ENCODE measurements at regions not wholly inside any gene's neighbourhood (a gene's known extent, or its start where the extent isn't known, plus 50 kb on each side); places are given as distances from the start of the nearest gene placed in this dataset.

DNA sequence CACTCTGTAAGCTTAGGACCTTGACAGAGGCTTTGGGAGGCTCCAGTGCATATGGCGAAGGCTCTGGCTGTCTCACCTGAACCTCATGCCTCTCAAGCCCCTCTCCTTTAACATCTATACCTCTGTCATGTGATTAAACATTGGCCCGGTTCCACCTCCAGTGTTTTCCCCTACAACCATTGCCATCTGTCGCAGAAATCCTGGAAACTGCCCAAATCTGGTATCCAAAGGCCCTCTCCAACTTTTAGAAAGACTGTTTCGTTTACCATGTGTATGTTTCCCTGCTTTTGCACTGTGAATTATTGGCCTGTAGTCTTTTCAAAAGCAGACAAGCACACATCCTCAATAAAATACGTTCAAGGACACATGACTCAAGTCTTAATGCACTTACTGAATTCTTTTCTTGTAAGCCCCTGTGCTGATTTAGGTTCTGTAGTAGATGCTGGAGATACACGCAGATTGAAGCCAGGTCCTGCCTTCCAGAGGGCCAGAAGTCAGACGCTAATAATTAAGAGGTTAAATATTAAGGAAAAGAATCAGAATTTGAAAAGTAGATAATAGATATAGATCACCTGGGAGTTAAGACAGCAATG lies 386.4 kb upstream of the SLC14A2 start:
- H3K36me3 ChIP-seq (replicated peaks; ENCODE audit: control insufficient read depth, insufficient read depth, low read length): no peaks in the 10 kb centered on the region
- DNase-seq: no peak

DNA sequence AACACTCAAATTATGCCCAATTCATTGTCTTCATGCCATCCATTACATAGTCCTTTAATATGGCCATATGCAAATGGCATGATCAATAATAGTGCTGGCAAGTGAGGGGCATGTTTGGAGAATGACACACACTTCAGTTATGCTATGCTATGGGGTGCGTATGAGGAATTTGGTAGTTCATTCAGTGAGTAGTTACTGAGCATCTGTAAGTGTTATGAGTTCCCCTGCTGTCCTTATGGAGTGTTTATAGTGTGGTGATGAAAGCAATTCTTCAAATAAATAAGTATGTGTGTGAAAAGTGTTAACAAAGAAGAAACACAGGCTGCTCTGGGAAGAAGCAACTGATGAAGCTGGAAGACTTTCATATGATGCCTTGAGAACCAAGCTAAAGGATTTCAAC lies 383.7 kb upstream of the SLC14A2 start:
- H3K4me3 ChIP-seq (ENCODE audit: insufficient read depth, low read depth, low read length): no peak overlapping the region
- H3K36me3 ChIP-seq (replicated peaks; ENCODE audit: control insufficient read depth, insufficient read depth, low read length): no peaks in the 10 kb centered on the region
- DNase-seq: no peak
- H3K27me3 ChIP-seq (ENCODE audit: control insufficient read depth, insufficient read depth, low read length): no peaks in the 10 kb centered on the region

More for the DNA sequence above, 386.4 kb upstream of the SLC14A2 start:
- Histone ChIP-seq H3K27me3 (ENCODE audit: control insufficient read depth, insufficient read depth, low read length) (no peaks in the 10 kb centered on the region), H3K4me3 (ENCODE audit: insufficient read depth, low read depth, low read length) (no peak overlapping the region)

DNA sequence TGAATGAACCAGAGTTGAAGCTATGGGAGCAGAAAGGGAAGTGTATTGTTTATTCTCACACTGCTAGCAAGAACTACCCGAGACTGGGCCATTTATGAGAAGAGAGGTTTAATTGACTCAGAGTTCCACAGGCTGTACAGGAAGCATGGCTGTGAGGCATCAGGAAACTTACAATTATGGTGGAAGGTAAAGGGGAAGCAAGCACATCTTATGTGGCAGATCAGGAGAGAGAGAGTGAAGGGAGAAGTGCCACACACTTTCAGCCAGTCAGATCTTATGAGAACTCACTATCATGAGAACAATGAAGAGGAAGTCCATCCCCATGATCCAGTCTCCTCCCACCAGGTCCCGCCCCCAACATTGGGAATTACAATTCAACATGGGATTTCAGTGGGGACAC lies 383.2 kb upstream of the SLC14A2 start:
- Histone ChIP-seq H3K36me3 (replicated peaks; ENCODE audit: control insufficient read depth, insufficient read depth, low read length) (no peaks in the 10 kb centered on the region), H3K27me3 (ENCODE audit: control insufficient read depth, insufficient read depth, low read length) (no peaks in the 10 kb centered on the region), H3K4me3 (ENCODE audit: insufficient read depth, low read depth, low read length) (no peak overlapping the region)
- DNase-seq: no peak

GRCh38 chr18:45236676-45237075 lies 378.6 kb upstream of the SLC14A2 start:
- H3K27me3 ChIP-seq (ENCODE audit: control insufficient read depth, insufficient read depth, low read length): no peaks in the 10 kb centered on the region
- no peak overlapping the region for H3K4me3 ChIP-seq (ENCODE audit: insufficient read depth, low read depth, low read length)

GRCh38 chr18:45237343-45238098 lies 377.8 kb upstream of the SLC14A2 start:
- Histone ChIP-seq H3K36me3 (replicated peaks; ENCODE audit: control insufficient read depth, insufficient read depth, low read length) (no peaks in the 10 kb centered on the region), H3K4me3 (ENCODE audit: insufficient read depth, low read depth, low read length) (no peak overlapping the region), H3K27me3 (ENCODE audit: control insufficient read depth, insufficient read depth, low read length) (no peaks in the 10 kb centered on the region)
- DNase-seq: no peak

More at GRCh38 chr18:45236676-45237075, 378.6 kb upstream of the SLC14A2 start:
- no peaks in the 10 kb centered on the region for H3K36me3 ChIP-seq (replicated peaks; ENCODE audit: control insufficient read depth, insufficient read depth, low read length)
- DNase-seq: no peak

DNA sequence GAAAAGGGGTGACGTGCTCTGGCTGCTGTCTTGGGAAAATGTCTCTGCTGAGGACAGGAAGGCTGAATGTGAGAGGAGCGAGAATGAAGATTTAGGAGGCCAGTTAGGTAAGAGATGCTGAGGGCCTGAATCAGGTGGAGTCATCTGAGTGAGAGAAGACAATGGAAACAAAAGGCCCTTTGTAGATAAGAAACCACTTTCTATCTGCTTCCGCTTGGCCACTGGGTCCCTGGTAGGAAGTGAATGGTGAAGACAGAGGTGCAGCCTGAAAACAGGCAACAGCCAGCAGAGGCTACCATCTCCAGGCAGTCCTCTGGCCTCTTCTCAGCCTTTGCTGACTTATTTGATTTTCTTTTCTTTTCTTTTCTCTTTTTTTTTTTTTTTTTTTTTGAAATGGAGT lies 374.0 kb upstream of the SLC14A2 start:
- H3K4me3 ChIP-seq (ENCODE audit: insufficient read depth, low read depth, low read length): no peak overlapping the region
- no peak for DNase-seq

DNA sequence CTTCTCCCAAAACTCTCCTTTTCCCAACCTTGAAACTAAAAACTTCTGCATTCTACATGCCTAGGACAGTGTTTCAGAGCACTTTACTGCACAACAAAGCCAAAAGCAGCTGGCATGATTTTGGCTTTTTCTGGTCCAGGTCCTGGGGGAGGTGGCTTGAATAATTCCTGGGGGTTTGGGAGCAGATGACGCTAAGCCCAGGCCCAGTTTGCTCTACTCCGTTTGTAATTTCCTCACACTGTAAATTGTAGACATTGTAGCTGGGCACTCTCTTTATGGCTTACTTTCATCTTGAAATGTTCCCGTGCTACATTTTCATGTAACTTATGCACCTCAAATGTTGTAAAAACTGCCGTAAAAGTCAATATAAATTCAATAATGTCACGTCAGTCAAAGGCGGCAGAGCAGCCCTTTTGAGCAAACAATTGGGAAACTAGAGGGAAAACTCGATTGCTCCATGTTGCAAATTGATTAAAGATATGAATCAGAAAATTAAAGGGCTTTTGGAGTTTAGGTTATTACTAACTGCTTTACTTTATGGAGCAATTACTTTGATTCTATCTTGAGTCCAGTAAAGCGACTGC lies 373.2 kb upstream of the SLC14A2 start:
- Histone ChIP-seq H3K36me3 (replicated peaks; ENCODE audit: control insufficient read depth, insufficient read depth, low read length) (no peaks in the 10 kb centered on the region), H3K4me3 (ENCODE audit: insufficient read depth, low read depth, low read length) (no peak overlapping the region), H3K27me3 (ENCODE audit: control insufficient read depth, insufficient read depth, low read length) (no peaks in the 10 kb centered on the region)
- no peak for DNase-seq

More for the DNA sequence above, 374.0 kb upstream of the SLC14A2 start:
- no peaks in the 10 kb centered on the region for H3K27me3 ChIP-seq (ENCODE audit: control insufficient read depth, insufficient read depth, low read length)
- H3K36me3 ChIP-seq (replicated peaks; ENCODE audit: control insufficient read depth, insufficient read depth, low read length): no peaks in the 10 kb centered on the region

GRCh38 chr18:45243340-45244110 lies 371.8 kb upstream of the SLC14A2 start:
- no peaks in the 10 kb centered on the region for H3K36me3 ChIP-seq (replicated peaks; ENCODE audit: control insufficient read depth, insufficient read depth, low read length)
- H3K4me3 ChIP-seq (ENCODE audit: insufficient read depth, low read depth, low read length): no peak overlapping the region
- DNase-seq: no peak

DNA sequence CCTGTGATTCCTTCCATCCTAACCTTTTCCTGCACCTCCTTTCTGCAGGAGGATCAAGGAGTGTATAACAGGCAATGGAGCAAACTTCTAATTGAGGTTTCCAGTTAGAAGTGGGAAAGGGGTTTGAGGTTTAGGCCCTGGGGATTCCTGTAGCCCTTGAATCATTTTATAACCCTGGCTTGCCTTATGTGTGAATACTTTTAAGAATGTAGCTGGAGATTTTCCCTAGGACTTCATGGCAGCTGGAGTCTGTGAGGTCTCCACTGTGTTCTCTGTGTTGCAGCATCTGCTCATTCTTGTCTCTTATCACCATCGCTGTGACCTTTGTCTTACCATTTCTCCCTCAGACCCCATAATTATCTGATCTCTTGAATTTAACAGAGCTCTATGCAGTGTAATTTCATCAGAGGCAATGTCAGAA lies 370.2 kb upstream of the SLC14A2 start:
- Histone ChIP-seq H3K27me3 (ENCODE audit: control insufficient read depth, insufficient read depth, low read length) (no peaks in the 10 kb centered on the region), H3K36me3 (replicated peaks; ENCODE audit: control insufficient read depth, insufficient read depth, low read length) (no peaks in the 10 kb centered on the region), H3K4me3 (ENCODE audit: insufficient read depth, low read depth, low read length) (no peak overlapping the region)
- no peak for DNase-seq

More at GRCh38 chr18:45243340-45244110, 371.8 kb upstream of the SLC14A2 start:
- no peaks in the 10 kb centered on the region for H3K27me3 ChIP-seq (ENCODE audit: control insufficient read depth, insufficient read depth, low read length)

- Histone ChIP-seq H3K36me3 (replicated peaks; ENCODE audit: control insufficient read depth, insufficient read depth, low read length) (no peaks in the 10 kb centered on the region), H3K27me3 (ENCODE audit: control insufficient read depth, insufficient read depth, low read length) (no peaks in the 10 kb centered on the region), H3K4me3 (ENCODE audit: insufficient read depth, low read depth, low read length) (no peak overlapping the region)
- DNase-seq: no peak
Measured at GRCh38 chr18:45248240-45248903, 366.9 kb upstream of the SLC14A2 start.

DNA sequence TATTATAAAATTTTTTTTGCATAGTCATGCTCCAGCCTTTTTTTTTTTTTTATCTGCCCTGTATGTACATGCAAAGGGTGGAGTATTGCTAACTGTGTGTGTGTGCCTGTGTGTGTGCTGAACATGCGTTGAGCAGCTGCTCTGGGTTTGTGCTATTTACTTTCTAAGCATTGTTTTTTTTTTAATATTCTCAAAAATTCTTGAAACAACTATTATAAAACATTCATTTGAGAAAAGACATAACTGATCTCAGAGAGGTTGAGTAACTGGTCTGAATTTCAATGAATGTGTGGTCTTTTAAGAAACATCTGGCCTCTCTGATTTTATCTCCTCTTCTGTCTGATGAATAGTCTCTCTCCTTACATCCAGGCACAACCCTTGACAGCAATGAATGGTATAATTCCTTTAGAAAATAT lies 366.0 kb upstream of the SLC14A2 start:
- Histone ChIP-seq H3K27me3 (ENCODE audit: control insufficient read depth, insufficient read depth, low read length) (no peaks in the 10 kb centered on the region), H3K36me3 (replicated peaks; ENCODE audit: control insufficient read depth, insufficient read depth, low read length) (no peaks in the 10 kb centered on the region), H3K4me3 (ENCODE audit: insufficient read depth, low read depth, low read length) (no peak overlapping the region)
- no peak for DNase-seq

GRCh38 chr18:45250479-45250878 lies 364.8 kb upstream of the SLC14A2 start:
- no peak for DNase-seq
- Histone ChIP-seq H3K27me3 (ENCODE audit: control insufficient read depth, insufficient read depth, low read length) (no peaks in the 10 kb centered on the region), H3K4me3 (ENCODE audit: insufficient read depth, low read depth, low read length) (no peak overlapping the region), H3K36me3 (replicated peaks; ENCODE audit: control insufficient read depth, insufficient read depth, low read length) (no peaks in the 10 kb centered on the region)

- H3K27me3 ChIP-seq (ENCODE audit: control insufficient read depth, insufficient read depth, low read length): no peaks in the 10 kb centered on the region
- no peak overlapping the region for H3K4me3 ChIP-seq (ENCODE audit: insufficient read depth, low read depth, low read length)
- DNase-seq: no peak
- no peaks in the 10 kb centered on the region for H3K36me3 ChIP-seq (replicated peaks; ENCODE audit: control insufficient read depth, insufficient read depth, low read length)
Measured at GRCh38 chr18:45251236-45251635, 364.0 kb upstream of the SLC14A2 start.

- DNase-seq: no peak
- Histone ChIP-seq H3K36me3 (replicated peaks; ENCODE audit: control insufficient read depth, insufficient read depth, low read length) (no peaks in the 10 kb centered on the region), H3K4me3 (ENCODE audit: insufficient read depth, low read depth, low read length) (no peak overlapping the region)
Measured at GRCh38 chr18:45252474-45252873, 362.8 kb upstream of the SLC14A2 start.

More at GRCh38 chr18:45252474-45252873, 362.8 kb upstream of the SLC14A2 start:
- H3K27me3 ChIP-seq (ENCODE audit: control insufficient read depth, insufficient read depth, low read length): no peaks in the 10 kb centered on the region

Measured in H7 (cell line).